COLO829 (cell line): ENCODE measurements at regions not wholly inside any gene's neighbourhood (a gene's known extent, or its start where the extent isn't known, plus 50 kb on each side); places are given as distances from the start of the nearest gene placed in this dataset.
"Not testable (repeated sequence)": the region's sequence is repeated elsewhere in the genome, so short reads cannot be mapped to it uniquely, and the experiment has no call there.

ENCODE experiments used
- DNase-seq: peaks from one replicate; pipeline ENCODE4 v3.0.0; 2012; ENCODE audit warnings: low spot score

- DNase-seq: not testable (repeated sequence)
These were observed 90.1 kb upstream of the GRIN2A start for GRCh38 chr16:10272250-10272854.

GRCh38 chr16:10275214-10275996 lies 93.2 kb upstream of the GRIN2A start:
- not testable (repeated sequence) for DNase-seq

GRCh38 chr16:10277597-10277996 lies 95.4 kb upstream of the GRIN2A start:
- DNase-seq: no peak

DNA sequence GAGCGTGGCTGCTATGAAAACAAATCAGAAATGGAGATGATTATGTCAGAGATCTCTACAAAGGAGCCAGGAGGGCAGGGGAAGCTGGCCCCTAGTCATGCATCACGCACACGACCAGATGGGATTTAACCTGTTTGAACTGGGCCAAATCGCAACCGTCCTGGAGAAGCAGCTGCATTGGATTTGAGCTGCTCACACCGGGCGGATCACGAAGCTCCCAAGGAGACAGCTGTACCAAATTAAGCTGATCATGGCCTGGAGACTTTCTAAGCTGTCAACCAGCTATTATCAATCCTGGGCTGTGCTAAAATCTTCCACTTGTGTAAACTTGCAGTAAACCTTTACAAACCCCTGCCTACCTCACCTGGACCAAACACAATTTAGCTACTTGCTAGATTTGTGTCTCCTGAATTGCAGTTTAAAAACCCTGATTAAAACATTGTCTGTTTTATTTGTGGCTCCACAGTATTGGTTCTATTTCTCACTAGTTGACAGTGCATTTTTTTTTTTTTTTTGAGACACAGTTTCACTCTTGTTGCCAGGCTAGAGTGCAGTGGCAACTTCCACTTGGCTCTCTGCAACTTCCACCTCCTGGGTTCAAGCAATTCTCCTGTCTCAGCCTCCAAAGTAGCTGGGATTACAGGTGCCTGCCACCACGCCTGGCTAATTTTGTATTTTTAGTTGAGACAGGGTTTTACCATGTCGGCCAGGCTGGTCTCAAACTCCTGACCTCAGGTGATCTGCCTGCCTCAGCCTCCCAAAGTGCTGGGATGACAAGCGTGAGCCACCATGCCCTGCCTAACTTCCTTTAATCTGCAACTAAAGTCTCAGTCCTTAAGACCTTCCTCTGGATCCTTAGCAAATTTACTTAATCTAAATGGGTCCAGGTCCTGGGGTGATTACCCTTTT lies 98.3 kb upstream of the GRIN2A start:
- no peak for DNase-seq

- no peak for DNase-seq
These were observed 100.1 kb upstream of the GRIN2A start for GRCh38 chr16:10282367-10282766.

DNA sequence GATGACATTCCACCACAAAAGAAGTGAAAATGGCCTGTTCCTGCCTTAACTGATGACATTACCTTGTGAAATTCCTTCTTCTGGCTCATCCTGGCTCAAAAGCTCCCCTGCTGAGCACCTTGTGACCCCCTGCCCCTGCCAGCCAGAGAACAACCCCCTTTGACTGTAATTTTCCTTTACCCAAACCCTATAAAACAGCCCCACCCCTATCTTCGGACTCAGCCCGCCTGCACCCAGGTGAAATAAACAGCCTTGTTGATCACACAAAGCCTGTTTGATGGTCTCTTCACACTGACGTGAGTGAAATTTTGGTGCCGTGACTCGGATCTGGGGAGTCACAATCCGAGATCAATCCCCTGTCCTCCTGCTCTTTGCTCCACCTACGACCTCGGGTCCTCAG lies 101.0 kb upstream of the GRIN2A start:
- not testable (repeated sequence) for DNase-seq

DNA sequence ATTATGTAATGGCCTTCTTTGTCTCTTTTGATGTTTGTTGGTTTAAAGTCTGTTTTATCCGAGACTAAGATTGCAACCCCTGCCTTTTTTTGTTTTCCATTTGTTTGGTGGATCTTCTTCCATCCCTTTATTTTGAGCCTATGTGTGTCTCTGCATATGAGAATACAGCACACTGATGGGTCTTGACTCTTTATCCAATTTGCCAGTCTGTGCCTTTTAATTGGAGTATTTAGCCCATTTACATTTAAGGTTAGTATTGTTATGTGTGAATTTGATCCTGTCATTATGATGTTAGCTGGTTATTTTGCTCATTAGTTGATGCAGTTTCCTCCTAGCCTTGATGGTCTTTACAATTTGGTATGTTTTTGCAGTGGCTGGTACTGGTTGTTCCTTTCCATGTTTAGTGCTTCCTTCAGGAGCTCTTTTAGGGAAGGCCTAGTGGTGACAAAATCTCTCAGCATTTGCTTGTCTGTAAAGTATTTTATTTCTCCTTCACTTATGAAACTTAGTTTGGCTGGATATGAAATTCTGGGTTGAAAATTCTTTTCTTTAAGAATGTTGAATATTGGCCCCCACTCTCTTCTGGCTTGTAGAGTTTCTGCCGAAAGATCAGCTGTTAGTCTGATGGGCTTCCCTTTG lies 95.3 kb upstream of the ATF7IP2 start:
- not testable (repeated sequence) for DNase-seq

- DNase-seq: not testable (repeated sequence)
These were observed 93.7 kb upstream of the ATF7IP2 start for GRCh38 chr16:10292197-10292596.

- not testable (repeated sequence) for DNase-seq
These were observed 92.9 kb upstream of the ATF7IP2 start for GRCh38 chr16:10292976-10293375.

DNA sequence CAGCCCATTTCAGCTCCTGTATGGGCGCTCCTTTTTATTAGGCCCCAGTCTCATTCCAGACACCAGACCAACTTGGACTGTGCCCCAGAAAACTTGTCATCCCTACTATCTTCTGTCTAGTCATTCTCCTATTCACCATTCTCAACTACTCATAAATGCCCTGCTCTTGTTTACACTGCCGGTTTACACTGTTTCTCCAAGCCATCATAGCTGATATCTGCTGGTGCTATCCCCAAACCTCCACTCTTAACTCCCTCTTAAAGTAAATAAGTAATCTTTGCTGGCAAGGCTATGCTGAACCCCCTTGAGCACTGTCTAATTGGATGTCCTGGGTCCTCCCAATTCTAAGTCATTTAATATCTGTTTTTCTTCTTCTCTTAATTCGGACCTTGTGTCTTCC lies 91.7 kb upstream of the ATF7IP2 start:
- DNase-seq: not testable (repeated sequence)

DNA sequence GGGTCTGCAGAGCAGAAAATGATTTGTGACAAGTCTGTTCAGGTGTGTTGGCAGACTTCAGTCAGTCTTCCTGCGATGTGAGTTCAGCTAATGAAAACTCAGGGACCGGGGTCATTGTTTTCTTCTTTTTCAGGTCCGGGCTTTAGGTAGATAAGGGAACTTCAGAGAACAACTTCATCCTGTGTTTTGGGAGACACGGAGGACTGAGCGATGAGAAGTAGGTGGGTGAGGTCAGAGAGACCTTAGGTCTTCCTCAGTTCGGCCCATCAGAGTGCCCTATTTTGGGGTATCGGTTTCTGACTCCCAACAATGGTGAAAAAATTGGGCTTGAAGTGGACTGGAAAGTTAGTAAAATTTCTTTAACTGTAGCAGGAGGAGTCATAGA lies 88.9 kb upstream of the ATF7IP2 start:
- no peak for DNase-seq

- DNase-seq: no peak
These were observed 88.4 kb upstream of the ATF7IP2 start for GRCh38 chr16:10297341-10298006.

DNA sequence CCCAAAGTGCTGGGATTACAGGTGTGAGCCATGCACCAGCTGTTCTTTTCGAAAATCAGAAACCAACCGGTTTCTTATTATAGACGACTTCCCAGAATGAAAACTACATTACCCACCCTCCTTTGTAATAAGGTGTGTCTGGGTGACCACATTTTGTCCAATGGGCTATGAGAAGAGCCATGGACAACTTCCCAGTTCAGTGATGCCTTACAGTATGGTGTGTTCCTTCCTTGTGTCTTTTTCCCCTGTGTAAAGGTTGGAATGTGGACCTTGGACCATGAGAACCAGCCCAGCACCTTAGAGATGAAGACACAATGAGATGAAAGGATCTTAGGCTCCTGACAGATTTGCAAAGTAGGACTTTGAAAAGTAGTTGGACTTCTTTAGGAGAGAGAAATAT lies 85.0 kb upstream of the ATF7IP2 start:
- DNase-seq: no peak

- not testable (repeated sequence) for DNase-seq
These were observed 84.3 kb upstream of the ATF7IP2 start for GRCh38 chr16:10301547-10301946.

GRCh38 chr16:10305912-10306311 lies 79.9 kb upstream of the ATF7IP2 start:
- no peak for DNase-seq

GRCh38 chr16:10308305-10309193 lies 77.3 kb upstream of the ATF7IP2 start:
- no peak for DNase-seq

DNA sequence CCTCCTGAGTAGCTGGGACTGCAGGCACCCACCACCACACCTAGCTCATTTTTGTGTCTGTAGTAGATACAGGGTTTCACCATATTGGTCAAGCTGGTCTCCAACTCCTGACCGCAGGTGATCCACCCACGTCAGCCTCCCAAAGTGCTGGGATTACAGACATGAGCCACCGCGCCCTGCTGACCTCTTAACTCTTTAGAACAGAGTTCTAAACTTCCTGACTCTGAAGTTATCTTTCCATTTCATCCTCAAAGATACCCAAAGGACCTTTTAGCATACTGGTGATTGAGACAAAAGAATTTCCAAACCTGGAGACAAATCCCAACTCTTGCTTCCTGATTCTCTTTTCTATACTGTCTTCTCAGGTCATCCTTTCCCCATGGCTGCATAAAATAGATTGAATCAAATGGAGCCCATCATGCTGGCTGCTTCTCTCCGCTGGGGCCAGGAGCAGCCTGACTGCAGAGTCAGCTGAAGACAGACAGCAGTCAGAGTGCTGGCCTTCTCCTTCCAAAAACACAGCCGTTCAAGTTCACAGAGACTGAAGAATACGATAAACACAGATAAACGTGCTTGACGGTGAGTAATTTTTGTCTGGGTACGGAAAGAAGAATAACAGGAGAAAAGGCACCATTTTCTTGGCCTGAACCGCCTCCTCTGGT lies 76.5 kb upstream of the ATF7IP2 start:
- DNase-seq: no peak

- DNase-seq: no peak
These were observed 73.9 kb upstream of the ATF7IP2 start for GRCh38 chr16:10312008-10312407.

GRCh38 chr16:10312784-10313724 lies 72.8 kb upstream of the ATF7IP2 start:
- no peak for DNase-seq
